SK-N-SH (cell line): ENCODE measurements at regions not wholly inside any gene's neighbourhood (a gene's known extent, or its start where the extent isn't known, plus 50 kb on each side); places are given as distances from the start of the nearest gene placed in this dataset.

Source experiments
- CTCF ChIA-PET: fragments of 300-600, 350-600 bp; formaldehyde crosslinking; extraction: SDS; loops from one replicate; lab custom pipeline; 2021; lab: Yijun Ruan, JAX
- POLR2A ChIA-PET: fragments of 350-600 bp; sonication (Branson Sonifier 250); formaldehyde crosslinking; extraction: SDS; loops from one replicate; lab custom pipeline; 2020; ENCODE audit warnings: antibody characterized with exemption, inconsistent platforms; lab: Yijun Ruan, JAX
- DNase-seq: peaks from one replicate; pipeline ENCODE4 v3.0.0; 2012
- H2AFZ ChIP-seq: fragments of 200-600 bp; sonication (generic); 2 replicates; pipeline ENCODE4 v1.8.1; 2016; ENCODE audit warnings: antibody characterized with exemption, mild to moderate bottlenecking, low read depth
- H3F3A ChIP-seq: fragments of 200-600 bp; sonication (generic); replicated peaks from 2 replicates; pipeline ENCODE3; 2016; ENCODE audit warnings: antibody characterized with exemption, mild to moderate bottlenecking; ENCODE audit not compliant: insufficient read depth
- H3K27ac ChIP-seq, 2 experiments: fragments of 200-500 bp in 1 of 2; fragments of 200-600 bp in 1 of 2; sonication (Bioruptor generic) in 1 of 2; sonication (generic), shearing (Covaris generic) in 1 of 2; 2 replicates each; pipeline versions ENCODE4 v1.5.1 to v1.6.1; 2014 to 2016; ENCODE audit warnings: low read depth in 2 of 2, inconsistent platforms in 1 of 2, low read length in 1 of 2, mild to moderate bottlenecking in 1 of 2, mixed read lengths in 1 of 2
- H3K27me3 ChIP-seq: fragments of 200-600 bp; sonication (generic), shearing (Covaris generic); 2 replicates; pipeline ENCODE4 v1.6.1; 2016; ENCODE audit warnings: mixed run types; ENCODE audit not compliant: insufficient read depth
- H3K36me3 ChIP-seq, 2 experiments: fragments of 200-500 bp in 1 of 2; fragments of 200-600 bp in 1 of 2; sonication (Bioruptor generic) in 1 of 2; sonication (generic) in 1 of 2; replicated peaks in 1 of 2; 2 replicates each; pipeline versions ENCODE3 to v1.5.1; 2014 to 2016; ENCODE audit warnings: low read length in 1 of 2, mild to moderate bottlenecking in 1 of 2; ENCODE audit not compliant: insufficient read depth in 2 of 2, control insufficient read depth in 1 of 2
- H3K4me1 ChIP-seq, 2 experiments: fragments of 200-500 bp in 1 of 2; fragments of 200-600 bp in 1 of 2; sonication (Bioruptor generic) in 1 of 2; sonication (generic), shearing (Covaris generic) in 1 of 2; 2 replicates each; pipeline versions ENCODE4 v1.5.1 to v1.6.1; 2014 to 2016; ENCODE audit warnings: low read depth in 1 of 2, low read length in 1 of 2, mixed run types in 1 of 2; ENCODE audit not compliant: insufficient read depth in 2 of 2, control insufficient read depth in 1 of 2
- H3K4me2 ChIP-seq: fragments of 200-600 bp; sonication (generic), shearing (Covaris generic); 2 replicates; pipeline ENCODE4 v1.6.1; 2017; ENCODE audit warnings: mixed run types
- H3K4me3 ChIP-seq, 2 experiments: fragments of 200-500 bp in 1 of 2; fragments of 200-600 bp in 1 of 2; sonication (Bioruptor generic) in 1 of 2; sonication (generic), shearing (Covaris generic) in 1 of 2; 2 replicates each; pipeline versions ENCODE4 v1.5.1 to v1.8.1; 2014 to 2016; ENCODE audit warnings: low read depth in 2 of 2, inconsistent platforms in 1 of 2, low read length in 1 of 2, mild to moderate bottlenecking in 1 of 2, mixed read lengths in 1 of 2, moderate library complexity in 1 of 2
- H3K79me2 ChIP-seq: fragments of 200-600 bp; sonication (generic); 2 replicates; pipeline ENCODE4 v1.8.1; 2017; ENCODE audit warnings: mild to moderate bottlenecking; ENCODE audit not compliant: insufficient read depth
- H3K9ac ChIP-seq: fragments of 200-600 bp; sonication (generic); 2 replicates; pipeline ENCODE4 v1.6.1; 2017; ENCODE audit warnings: mixed run types
- H3K9me2 ChIP-seq: fragments of 200-600 bp; sonication (generic); 2 replicates; pipeline ENCODE4 v1.6.1; 2017; ENCODE audit warnings: mixed run types
- H3K9me3 ChIP-seq: fragments of 200-600 bp; sonication (generic); 2 replicates; pipeline ENCODE4 v1.6.1; 2017; ENCODE audit warnings: mixed run types, mild to moderate bottlenecking, moderate library complexity
- H4K20me1 ChIP-seq: fragments of 200-600 bp; sonication (generic); 2 replicates; pipeline ENCODE4 v1.6.1; 2017; ENCODE audit warnings: mild to moderate bottlenecking, mixed run types; ENCODE audit not compliant: insufficient read depth
- CHD2 ChIP-seq: fragments of 150-350 bp; IDR thresholded peaks from 2 replicates; pipeline ENCODE4 v1.6.1; 2018; ENCODE audit warnings: low read length; ENCODE audit not compliant: partially characterized antibody
- CTCF ChIP-seq: fragments of 200-600 bp; sonication (generic); IDR thresholded peaks from 2 replicates; pipeline ENCODE4 v1.6.1; 2017; ENCODE audit warnings: antibody characterized with exemption, mild to moderate bottlenecking, moderate library complexity
- EZH2phosphoT487 ChIP-seq: fragments of 200-600 bp; sonication (generic); IDR thresholded peaks from 2 replicates; pipeline ENCODE4 v1.6.1; 2017; ENCODE audit warnings: low read depth, mixed run types, mild to moderate bottlenecking, antibody characterized with exemption, moderate library complexity, borderline replicate concordance
- FOSL2 ChIP-seq: IDR thresholded peaks from 2 replicates; pipeline ENCODE4 v1.4.0; 2012; ENCODE audit warnings: low read depth, mild to moderate bottlenecking, moderate library complexity, borderline replicate concordance
- NFIC ChIP-seq: IDR thresholded peaks from 2 replicates; pipeline ENCODE4 v1.4.0; 2012; ENCODE audit warnings: borderline replicate concordance
- RAD21 ChIP-seq: IDR thresholded peaks from 2 replicates; pipeline ENCODE4 v1.6.1; 2012; ENCODE audit warnings: mild to moderate bottlenecking, low read length
- RFX5 ChIP-seq: IDR thresholded peaks from 2 replicates; pipeline ENCODE4 v1.6.1; 2012; ENCODE audit warnings: mild to moderate bottlenecking, improper control_type of control experiment, low read length
- TAF1 ChIP-seq: IDR thresholded peaks from 2 replicates; pipeline ENCODE4 v1.6.1; 2012; ENCODE audit warnings: low read depth, mild to moderate bottlenecking, low read length, moderate library complexity, borderline replicate concordance
- TEAD4 ChIP-seq: IDR thresholded peaks from 2 replicates; pipeline ENCODE4 v1.4.0; 2012; ENCODE audit warnings: mild to moderate bottlenecking, borderline replicate concordance; ENCODE audit not compliant: insufficient read depth
- USF1 ChIP-seq: IDR thresholded peaks from 2 replicates; pipeline ENCODE4 v1.4.0; 2012; ENCODE audit warnings: low read depth, borderline replicate concordance
- WGBS: methylation state at CpG from one replicate; pipeline ENCODE4 v1.1.6; 2017; ENCODE audit warnings: low lambda C conversion rate; 5-methylcytosine and 5-hydroxymethylcytosine counted together
- TF ChIP-seq, protein P1 (sequence below): fragments of 150-350 bp; IDR thresholded peaks from 2 replicates; pipeline ENCODE4 v1.6.1; 2016; ENCODE audit warnings: mild to moderate bottlenecking, low read depth, low read length
- TF ChIP-seq, protein P2 (sequence below): IDR thresholded peaks from 2 replicates; pipeline ENCODE4 v1.4.0; 2012; ENCODE audit warnings: low read depth
- TF ChIP-seq, protein P3 (sequence below): IDR thresholded peaks from 2 replicates; pipeline ENCODE4 v1.4.0; 2012; ENCODE audit warnings: low read depth, borderline replicate concordance

DNA sequence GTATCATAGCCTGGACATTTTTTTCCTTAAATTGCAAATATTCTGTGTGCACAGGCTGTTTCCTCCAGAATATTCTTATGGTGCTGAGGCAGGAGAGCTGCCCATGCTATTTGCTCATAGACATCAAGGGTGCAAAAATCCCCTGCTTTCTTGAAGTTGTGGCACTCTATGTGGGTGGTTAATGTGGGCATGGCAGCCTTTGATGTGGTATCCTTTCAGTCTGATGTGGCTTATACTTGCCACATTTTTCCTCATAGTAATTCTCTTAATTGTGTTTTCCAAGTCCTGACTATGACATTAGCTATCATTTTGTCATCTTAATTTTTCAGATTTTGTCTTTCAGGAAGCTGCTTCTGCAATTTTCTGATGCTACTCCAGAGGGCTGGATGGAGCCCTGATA lies 353.3 kb downstream of the YTHDC2 start:
- no peaks in the 10 kb centered on the region for H3K4me1 ChIP-seq
- no peaks in the 10 kb centered on the region for H3K79me2 ChIP-seq
- no peak overlapping the region for H3K9ac ChIP-seq
- POLR2A ChIA-PET, result interaction anchor here (0.5 kb wide), 1 partner anchor 14 kb away, joined by 3 read pairs; no protein-coding TSS in a partner anchor
- no peaks in the 10 kb centered on the region for H4K20me1 ChIP-seq
- H3K36me3 ChIP-seq, result no peaks in the 10 kb centered on the region
- H3K27me3 ChIP-seq, result no peaks in the 10 kb centered on the region
- H2AFZ ChIP-seq, result no peak overlapping the region
- H3K4me3 ChIP-seq, result no peak overlapping the region
- H3K9me3 ChIP-seq, result no peaks in the 10 kb centered on the region
- TF ChIP-seq RAD21 (no peak), TEAD4 (no peak), NFIC (no peak), CTCF (no peak), RFX5 (no peak), CHD2 (no peak), TAF1 (no peak), USF1 (no peak)
- TF ChIP-seq, protein P1, sequence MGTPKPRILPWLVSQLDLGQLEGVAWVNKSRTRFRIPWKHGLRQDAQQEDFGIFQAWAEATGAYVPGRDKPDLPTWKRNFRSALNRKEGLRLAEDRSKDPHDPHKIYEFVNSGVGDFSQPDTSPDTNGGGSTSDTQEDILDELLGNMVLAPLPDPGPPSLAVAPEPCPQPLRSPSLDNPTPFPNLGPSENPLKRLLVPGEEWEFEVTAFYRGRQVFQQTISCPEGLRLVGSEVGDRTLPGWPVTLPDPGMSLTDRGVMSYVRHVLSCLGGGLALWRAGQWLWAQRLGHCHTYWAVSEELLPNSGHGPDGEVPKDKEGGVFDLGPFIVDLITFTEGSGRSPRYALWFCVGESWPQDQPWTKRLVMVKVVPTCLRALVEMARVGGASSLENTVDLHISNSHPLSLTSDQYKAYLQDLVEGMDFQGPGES, result no peak
- TF ChIP-seq, protein P2, sequence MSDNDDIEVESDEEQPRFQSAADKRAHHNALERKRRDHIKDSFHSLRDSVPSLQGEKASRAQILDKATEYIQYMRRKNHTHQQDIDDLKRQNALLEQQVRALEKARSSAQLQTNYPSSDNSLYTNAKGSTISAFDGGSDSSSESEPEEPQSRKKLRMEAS, result no peak
- no peak overlapping the region for H3K27ac ChIP-seq
- DNase-seq, result no peak
- H3K4me2 ChIP-seq, result no peak overlapping the region
- no peaks in the 10 kb centered on the region for H3K9me2 ChIP-seq
- H3F3A ChIP-seq, result no peaks in the 10 kb centered on the region
- CTCF ChIA-PET, result no interaction called here

- DNase-seq, result no peak
- Histone ChIP-seq H3K79me2 (no peaks in the 10 kb centered on the region), H3K9ac (no peak overlapping the region), H4K20me1 (no peaks in the 10 kb centered on the region), H3F3A (no peaks in the 10 kb centered on the region), H3K4me2 (no peak overlapping the region), H3K4me3 (no peak overlapping the region), H3K9me2 (no peaks in the 10 kb centered on the region), H3K27me3 (no peaks in the 10 kb centered on the region), H3K4me1 (no peaks in the 10 kb centered on the region), H3K36me3 (no peaks in the 10 kb centered on the region), H2AFZ (no peak overlapping the region), H3K9me3 (no peaks in the 10 kb centered on the region), H3K27ac (no peak overlapping the region)
- POLR2A ChIA-PET, result no interaction called here
- 7% methylated on average over 3 of the region's 3 CpGs for WGBS
- CTCF ChIA-PET, result no interaction called here
- TF ChIP-seq, protein P2, result no peak
- no peak for TF ChIP-seq EZH2phosphoT487
- TF ChIP-seq TAF1, result no peak
- no peak for TF ChIP-seq USF1
- TF ChIP-seq, protein P3, sequence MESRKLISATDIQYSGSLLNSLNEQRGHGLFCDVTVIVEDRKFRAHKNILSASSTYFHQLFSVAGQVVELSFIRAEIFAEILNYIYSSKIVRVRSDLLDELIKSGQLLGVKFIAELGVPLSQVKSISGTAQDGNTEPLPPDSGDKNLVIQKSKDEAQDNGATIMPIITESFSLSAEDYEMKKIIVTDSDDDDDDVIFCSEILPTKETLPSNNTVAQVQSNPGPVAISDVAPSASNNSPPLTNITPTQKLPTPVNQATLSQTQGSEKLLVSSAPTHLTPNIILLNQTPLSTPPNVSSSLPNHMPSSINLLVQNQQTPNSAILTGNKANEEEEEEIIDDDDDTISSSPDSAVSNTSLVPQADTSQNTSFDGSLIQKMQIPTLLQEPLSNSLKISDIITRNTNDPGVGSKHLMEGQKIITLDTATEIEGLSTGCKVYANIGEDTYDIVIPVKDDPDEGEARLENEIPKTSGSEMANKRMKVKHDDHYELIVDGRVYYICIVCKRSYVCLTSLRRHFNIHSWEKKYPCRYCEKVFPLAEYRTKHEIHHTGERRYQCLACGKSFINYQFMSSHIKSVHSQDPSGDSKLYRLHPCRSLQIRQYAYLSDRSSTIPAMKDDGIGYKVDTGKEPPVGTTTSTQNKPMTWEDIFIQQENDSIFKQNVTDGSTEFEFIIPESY, result no peak
- TF ChIP-seq FOSL2, result no peak
- TF ChIP-seq NFIC, result no peak
Observed at GRCh38 chr5:113869611-113870010, 356.1 kb downstream of the YTHDC2 start.
